NCI-H2196 (cell line): ENCODE measurements at regions not wholly inside any gene's neighbourhood (a gene's known extent, or its start where the extent isn't known, plus 50 kb on each side); places are given as distances from the start of the nearest gene placed in this dataset.

Experiments
- DNase-seq: peaks from one replicate; lab custom pipeline; 2025; ENCODE audit not compliant: unreplicated experiment; lab: John Stamatoyannopoulos, UW

DNA sequence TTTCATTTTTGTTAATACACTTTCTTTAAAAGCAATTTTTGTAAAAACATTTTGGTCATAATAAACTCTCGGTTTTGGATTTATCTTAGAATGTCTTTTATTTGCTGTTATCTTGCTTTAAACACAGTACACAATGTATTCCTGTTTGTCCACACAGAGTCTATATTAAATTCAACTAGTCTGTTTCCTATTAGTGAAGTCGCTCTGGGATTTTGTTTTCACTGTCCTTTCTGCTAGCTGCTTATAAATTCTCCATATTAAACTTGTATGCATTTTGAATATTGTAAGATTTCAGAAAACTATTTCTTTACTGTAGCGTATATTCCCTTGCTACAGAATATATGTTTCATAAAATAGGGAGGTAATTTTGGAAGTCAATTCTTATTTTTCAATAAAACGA is 630.2 kb downstream of the HDGFL1 start:
- no peak for DNase-seq

DNA sequence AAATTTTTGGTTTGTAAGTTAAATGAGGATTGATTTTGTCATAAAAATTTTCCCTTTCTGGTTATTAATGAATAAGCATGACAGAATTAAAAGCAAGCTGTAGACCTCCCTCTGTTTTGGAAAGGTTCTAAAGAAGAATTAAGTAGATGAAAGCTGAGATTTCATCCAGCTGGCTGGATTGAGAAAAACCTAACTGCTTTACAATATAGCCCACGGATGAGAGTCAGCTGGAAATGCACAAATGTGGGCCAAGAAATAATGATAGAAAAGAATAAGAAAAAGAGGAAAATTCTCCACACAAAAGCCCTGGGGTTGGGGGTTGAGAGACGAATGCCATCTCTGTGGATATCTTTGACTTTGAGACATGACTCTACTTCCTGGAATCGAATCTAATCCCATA is 631.6 kb downstream of the HDGFL1 start:
- DNase-seq: no peak

DNA sequence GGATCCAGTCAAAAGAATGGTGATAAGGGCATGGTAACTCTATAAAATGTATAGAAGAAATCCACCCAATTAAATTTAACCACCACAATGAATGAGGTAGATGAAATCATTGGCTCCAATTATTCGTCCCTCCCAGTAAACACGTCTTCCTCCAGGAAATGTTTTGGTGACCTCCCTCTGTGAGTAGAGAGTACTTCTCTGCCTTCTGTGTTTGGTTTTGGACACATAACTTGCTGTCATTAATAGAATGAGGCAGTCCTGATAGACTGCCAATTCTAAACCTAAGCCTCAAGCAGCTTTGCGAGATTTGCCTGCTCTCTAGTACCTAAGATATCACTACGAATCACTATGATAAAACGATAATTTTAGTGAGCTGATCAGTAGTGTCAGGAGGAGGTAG is 632.8 kb downstream of the HDGFL1 start:
- no peak for DNase-seq

DNA sequence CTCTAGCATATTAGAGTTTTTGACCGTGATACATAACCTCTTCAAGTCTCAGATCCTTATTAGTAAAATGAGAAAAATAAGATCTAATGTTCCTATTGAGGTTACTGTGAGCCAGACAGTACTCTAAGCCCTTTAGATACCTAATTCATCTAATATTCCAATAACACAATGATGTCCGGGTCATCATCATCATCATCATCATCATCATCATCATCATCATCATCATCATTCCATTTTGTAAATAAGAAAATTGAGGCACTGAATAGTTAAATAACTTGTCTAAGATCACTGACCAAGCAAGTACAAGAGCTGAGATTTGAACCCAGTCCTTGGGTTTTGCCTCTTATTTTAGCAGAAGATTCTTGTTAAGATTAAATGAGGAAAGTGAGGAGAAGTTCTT is 643.0 kb downstream of the HDGFL1 start:
- DNase-seq: no peak

DNA sequence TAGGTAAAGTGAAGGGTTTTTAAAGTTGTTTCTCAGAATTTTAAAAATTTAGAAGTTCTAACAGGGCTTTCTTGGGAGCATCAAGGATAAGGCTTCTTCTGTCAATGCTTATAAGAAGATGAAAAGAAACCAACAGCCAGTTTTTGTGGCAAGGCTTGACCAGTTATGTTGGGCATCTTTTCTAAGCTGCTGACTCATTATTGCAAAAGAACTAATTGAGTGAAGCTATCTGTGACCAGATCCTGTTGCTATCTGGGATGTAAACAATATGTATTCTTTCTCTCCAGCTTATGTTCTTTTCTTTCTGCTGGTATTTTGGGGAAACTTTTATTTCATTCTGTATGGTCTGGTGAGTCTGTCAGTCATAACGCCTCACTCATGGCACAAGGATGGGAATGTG is 643.8 kb downstream of the HDGFL1 start:
- no peak for DNase-seq

DNA sequence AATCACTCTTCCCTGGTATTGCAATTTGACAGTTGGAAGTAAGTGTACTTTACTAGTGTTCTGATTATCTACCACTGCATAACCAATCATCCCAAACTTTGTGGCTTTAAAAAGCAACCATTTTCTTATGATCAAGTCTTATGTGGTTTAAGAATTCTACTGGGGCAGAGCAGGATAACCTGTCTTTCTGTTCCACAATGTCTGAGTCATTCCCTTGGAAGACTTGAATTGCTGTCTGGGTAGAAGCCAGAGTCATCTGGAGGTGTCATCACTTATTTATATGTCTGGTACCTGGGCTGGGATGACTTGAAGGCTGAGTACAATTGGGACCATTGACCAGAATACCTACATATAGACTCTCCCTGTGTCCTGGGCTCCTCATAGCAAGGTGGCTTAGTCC is 644.3 kb downstream of the HDGFL1 start:
- DNase-seq: no peak

DNA sequence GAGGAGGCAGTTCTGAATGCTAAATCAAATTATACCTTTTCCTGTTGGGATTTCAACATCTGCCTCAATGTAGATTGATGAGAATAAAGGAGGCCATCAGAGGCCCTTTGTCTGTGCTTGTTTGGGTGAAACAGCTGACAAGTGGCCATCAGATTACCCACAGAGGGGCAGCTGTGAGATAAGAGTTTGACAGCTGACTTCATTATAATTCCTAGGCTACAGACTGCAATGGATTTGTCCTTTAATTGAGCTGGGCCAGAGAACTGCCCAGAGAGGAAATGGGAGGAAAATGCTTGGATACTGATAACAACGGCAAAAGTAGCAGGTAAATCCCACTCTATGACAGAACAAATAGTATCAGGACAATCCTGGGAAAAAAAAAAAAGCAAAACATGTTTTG is 649.4 kb downstream of the HDGFL1 start:
- DNase-seq: no peak

DNA sequence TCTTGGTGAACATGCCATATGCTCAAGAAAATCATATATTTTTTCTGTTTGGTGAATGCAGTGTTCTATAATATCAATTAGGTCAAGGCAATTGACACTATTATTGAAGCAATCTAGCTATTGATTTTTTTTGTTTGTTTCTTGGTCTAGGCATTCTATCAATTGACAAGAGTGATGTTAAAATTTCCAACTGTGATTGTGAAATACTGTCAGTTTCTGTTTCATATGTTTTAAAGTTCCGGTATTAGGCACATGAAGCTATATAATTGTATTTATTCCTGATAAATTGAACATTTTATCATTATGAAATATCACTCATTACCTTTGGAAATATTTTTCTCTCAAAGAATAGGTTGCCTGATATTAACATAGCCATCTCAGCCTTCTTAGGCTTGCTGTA is 653.4 kb downstream of the HDGFL1 start:
- no peak for DNase-seq

DNA sequence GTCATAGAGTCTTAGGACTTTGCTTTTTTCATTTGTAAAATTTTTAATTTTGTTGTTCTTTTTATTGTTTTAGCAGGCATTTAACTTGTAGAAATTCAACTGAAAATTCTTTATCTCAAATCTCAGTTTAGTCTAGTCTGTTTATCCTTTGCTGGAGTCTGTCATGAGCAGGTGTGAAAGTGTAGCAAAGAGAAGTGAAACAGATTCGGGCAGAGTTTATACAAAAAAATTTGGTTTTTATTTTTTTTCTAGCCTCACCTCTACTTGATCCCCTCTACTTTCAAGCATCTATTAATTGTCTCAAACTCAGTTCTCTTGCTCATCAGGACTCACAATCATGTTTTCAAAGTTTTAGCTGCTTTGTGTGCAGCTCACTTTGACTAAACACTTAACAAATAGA is 655.2 kb downstream of the HDGFL1 start:
- DNase-seq: no peak

DNA sequence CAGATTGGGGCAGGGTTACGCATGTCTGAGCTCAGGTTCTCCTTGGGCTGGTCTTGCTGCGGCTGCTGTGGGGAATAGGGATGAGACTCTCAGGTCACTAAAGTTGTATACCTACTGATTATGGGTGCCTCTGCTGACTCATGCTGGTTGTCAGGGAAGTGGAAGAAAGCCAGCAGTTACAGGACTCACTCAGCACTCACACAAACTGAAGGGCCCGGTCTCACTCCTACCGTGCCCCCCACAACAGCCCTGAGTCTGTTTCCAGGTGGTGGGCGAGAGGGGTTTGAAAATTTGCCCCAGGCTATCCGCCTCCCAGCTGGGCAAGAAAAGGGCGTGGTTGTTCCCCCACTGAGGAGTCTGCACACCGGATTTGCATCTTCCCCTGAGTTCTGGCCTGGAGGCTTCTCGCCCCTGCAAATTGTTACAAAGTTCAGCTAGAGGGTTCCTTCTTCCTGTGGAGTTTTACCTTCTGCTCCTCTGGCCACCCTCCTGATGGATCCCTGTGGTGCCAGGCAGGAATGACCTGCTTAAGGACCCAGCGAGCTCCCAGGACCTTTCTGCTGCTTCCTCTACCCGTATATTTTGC is 659.2 kb downstream of the HDGFL1 start:
- DNase-seq: no peak

DNA sequence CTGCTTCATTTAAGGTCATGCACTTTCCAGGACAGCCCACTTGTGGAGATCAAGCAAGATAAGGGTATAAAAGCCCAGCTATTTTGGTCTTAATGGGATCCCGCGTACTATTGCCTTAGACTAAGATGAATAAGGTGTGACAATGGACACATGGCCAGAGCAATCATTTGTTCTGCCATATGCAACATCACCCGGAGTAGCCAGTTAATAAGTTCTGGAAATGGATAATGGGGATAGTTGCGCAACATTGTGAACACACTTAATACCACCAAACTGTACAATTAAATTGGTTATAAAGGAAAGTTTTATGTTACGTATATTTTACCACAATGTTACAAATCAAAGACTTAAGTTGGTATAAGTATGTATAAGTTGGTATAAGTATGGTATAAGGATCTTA is 674.5 kb downstream of the HDGFL1 start:
- no peak for DNase-seq

DNA sequence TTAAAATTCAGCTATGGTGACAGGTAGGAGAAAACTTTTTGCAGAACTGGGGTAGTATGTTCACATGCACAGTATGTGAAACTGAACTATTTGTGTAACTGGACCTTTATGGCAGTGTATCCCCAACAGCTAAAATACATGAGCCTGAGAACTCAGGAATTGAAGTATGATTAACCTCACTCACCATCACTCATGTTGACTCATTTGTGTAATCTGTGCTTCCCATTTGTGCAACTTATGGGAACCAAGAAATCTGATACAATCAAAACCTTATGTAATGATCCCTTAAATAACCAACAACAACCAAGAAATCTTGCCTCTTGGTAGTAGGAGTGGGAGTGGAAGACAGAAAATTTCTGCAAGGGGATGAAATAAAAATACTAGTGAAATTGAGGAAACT is 674.9 kb downstream of the HDGFL1 start:
- no peak for DNase-seq

DNA sequence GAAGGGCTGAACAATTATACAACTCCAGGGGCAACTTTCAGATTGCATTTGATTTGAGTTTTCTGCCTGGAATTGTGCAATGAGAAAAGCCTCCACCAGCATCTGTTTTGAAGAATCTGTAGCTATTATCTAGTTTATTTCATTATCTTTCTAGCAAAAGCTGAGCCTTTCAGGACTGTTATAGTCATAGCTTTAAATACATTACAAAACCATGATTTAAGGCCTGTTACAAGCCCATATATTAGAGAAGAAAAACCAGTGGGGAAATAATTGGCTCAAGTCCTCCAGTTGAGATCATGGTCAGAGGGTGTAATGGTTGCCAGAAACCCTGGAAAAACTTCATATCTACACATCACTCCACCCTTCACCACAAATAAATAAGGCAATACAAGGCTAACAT is 676.2 kb downstream of the HDGFL1 start:
- no peak for DNase-seq

DNA sequence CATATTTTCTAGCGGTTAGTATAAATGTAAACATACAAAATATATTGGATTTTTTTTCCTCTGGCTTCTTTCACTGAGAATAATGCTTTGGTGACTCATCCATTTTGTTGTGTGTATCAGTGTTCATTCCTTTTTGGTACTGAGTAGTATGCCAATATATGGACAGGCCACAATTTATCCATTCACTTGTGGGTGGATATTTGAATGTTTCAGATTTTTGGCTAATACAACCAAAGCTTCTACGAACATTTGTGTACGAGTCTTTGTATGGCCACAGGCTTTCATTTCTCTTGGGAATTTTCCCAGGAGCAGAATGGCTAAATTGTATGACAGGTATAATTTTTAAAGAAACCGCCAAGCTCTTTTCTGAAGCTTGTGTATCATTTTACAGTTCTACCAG is 677.5 kb downstream of the HDGFL1 start:
- DNase-seq: no peak

DNA sequence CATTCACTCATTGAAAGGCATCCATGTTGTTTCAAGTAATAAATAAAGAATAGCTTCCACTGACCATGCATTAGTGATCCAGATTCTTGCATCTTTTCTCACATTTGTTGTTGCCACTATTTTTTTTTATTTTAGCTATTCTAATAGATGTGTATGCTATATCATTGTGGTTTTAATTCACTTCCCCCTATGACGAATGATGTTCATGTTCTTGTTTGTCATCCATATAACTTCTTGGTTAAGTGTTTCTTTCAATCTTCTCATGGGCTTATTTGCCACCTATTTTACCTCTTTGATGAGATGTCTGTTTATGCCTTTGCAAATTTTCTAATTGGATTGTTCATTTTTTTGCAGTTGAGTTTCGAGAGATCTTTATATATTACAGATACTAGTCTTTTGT is 681.2 kb downstream of the HDGFL1 start:
- DNase-seq: no peak

DNA sequence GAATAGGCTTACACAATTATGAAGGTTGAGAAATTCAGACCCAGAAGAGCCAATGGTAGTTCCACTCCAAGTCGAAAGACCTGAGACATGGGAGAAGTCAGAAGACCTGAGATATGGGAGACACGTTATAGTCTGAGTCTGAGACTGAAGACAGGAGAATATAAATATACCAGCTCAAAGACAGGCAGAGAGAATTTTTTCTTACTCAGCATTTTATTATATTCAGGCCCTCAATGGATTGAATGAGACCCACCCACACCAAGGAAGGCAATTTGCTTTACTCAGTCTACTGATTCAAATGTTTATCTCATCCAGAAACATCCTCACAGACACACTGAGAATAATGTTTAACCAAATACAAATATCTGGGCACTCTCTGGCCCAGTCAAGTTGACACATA is 693.5 kb downstream of the HDGFL1 start:
- no peak for DNase-seq

DNA sequence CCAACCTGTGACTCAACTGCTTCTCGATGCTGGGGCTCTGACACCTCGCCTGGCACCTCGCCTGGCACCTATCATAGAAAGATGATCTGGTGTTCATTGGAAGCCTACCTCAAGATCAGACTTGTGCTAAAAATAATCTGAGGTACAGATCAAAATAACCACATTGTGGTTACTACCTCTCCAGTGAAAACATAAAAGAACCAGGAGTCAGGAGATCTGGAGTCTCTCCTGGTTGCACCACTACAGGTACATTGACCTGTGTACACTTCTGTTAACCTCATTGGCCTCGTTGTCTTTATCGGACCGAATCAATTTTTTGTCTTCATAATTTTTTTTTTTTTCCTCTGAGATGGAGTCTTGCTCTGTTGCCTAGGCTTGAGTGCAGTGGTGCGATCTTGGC is 695.9 kb downstream of the HDGFL1 start:
- DNase-seq: no peak

DNA sequence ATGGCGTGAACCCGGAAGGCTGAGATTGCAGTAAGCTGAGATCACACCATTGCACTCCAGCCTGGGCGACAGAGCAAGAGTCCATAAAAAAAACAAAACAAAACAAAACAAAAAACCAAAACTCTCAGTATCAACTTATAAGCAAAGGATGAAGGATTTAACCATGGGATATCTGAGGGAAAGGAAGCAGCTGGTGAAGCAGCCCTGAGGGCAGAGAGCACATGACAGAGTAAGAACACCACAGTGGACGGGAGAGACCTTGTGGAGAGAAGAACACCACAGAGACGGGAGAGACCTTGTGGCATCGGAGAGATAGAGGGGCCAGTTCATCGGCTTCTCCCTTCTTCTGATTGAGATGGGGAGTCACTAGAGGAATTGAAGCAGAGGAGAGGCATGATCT is 697.2 kb downstream of the HDGFL1 start:
- DNase-seq: no peak

DNA sequence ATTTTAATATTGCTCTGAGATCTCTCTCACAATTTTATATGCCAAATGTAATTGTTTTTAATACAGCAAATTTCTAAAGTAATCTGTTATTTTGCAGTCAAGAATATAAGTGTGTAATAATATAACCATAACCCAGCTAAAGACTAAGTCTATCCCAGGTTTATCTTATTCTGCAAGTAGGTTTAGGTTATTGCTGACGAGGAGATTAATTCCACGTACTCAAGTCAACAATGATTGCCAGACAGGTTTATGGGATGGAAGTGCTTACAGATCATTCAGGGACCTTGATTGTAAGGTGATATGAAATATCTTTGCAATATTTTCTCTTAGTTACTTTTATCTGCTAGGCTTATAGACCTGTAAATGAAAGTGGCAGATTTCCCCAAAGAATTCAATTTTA is 698.3 kb downstream of the HDGFL1 start:
- no peak for DNase-seq

DNA sequence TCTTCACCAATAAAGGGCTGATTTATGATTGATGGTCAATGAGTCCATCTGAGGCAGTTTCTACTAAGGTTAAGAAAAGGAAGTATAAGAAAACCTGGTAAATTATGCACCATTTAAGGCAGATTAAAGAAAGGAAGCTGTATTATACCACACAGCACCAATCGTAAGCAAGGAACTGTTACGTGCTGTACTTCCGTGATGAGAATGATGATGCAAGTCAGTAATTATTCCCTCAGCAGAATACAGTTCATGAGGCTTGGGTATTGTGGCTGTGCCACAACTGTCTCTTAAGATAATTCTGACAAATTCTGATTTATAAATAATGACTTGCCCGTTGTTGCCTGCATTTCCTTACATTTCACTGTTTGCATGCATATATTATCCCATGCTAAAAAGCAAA is 699.0 kb downstream of the HDGFL1 start:
- DNase-seq: no peak

DNA sequence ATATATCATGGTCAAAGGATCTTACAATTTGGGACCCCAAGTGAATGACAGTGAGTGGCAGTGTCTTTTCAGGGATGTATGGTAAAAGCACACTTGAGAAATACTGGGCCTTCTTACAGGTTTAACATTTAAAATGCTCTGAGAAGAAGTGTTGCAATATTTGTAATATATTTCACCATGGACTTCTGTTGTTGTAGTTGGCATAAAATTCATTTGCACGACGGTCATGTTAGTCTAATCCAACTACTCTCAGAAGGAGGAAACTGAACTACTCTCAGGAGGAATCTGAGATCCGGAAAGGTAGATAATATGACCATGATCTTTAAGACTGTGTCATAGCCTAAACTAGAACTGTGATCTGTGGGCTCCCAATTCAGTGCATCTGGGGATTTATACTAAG is 700.1 kb downstream of the HDGFL1 start:
- no peak for DNase-seq

DNA sequence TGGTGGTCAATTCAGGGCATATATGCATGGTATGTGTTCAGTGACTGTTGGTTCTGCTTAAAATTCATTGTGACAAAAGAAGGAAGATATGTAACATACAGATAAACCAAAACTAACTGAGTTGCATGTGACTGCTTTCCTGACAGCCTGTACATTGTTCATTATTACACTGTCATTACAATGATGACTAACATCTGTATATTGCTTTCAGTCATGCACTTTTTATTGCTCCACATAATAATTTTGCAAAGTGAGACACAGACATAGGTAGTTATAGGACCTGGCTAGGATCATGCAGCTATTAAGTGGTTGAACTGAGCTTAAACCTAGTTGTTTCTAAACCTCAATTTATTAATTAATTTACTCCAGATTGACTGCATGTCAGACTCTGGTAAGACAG is 703.2 kb downstream of the HDGFL1 start:
- no peak for DNase-seq

DNA sequence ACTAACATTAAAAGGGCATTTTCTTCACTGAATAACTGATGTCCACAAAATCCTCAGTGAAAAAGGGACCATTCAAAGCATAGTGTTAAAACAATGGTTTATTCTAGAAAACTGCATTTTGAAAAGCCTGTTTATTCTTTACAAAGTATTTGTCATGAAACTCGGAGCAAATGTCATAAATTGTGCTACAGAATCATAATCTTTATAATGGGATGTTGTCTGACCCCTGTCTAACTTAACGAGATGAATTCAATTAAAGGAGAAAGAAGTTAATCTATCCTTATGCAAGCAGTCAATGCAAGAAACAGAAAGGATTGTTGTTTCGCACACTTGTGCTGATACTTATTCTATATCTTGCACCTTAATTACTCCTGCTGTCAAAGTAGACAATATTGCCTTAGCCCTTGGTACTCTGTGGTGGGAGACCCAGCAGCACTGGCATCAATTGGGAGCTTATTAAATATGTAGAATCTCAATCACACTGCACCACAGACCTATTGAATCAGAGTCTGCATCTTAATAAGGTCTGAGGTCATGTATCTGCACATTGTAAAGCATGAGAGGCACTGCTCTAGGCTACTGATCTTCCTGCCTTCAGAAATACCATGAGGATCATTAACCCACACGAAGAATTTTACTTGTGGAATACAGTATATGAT is 708.3 kb downstream of the HDGFL1 start:
- DNase-seq: no peak

DNA sequence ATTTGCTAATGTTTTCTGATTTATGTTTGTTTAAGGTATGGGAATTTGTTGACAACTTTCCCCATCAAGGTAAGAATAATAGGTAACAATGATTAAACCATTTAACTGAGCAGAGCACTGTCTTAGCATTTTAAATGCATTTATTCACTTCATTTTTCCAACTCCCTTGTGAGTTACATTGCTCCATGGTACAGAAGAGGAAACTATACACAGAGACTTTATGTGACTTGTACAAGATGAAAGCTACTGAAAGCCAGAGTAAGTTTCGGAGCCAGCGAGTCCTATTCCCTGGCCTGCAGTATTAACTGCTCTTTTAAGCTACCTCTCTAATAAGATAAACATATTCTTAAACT is 708.8 kb downstream of the HDGFL1 start:
- DNase-seq: no peak
